HCT116 (cell line): ENCODE measurements at regions not wholly inside any gene's neighbourhood (a gene's known extent, or its start where the extent isn't known, plus 50 kb on each side); places are given as distances from the start of the nearest gene placed in this dataset.

Experiments used
- ATAC-seq: fragments of 200-7000 bp; cut with Tn5 transposase; 2 replicates; pipeline ENCODE4 v1.9.1; 2020; ENCODE audit warnings: mild to moderate bottlenecking, moderate library complexity
- BruUV-seq: library from RNA; stranded (reverse); fragments of 400-500 nt; replicated peaks from 2 replicates; lab custom pipeline; 2021; lab: Mats Ljungman, UMichigan
- CTCF ChIA-PET: fragments of 300-600 bp; sonication (Branson Sonifier 250); formaldehyde crosslinking; loops from one replicate; lab custom pipeline; 2021; ENCODE audit warnings: antibody characterized with exemption; lab: Charles Lee
- POLR2A ChIA-PET: fragments of 300-600, 350-600 bp; sonication (Branson Sonifier 250); formaldehyde crosslinking; loops from one replicate; lab custom pipeline; 2021; ENCODE audit warnings: antibody characterized with exemption; lab: Charles Lee
- RAD21 ChIA-PET, 2 experiments: fragments of 300-600 bp; sonication (Branson Sonifier 250); formaldehyde crosslinking; loops; one replicate each; lab custom pipeline; 2023; ENCODE audit warnings: low total read pairs in 2 of 2; ENCODE audit not compliant: uncharacterized antibody in 2 of 2, unreplicated experiment in 2 of 2, low non-redundant PET in 1 of 2; lab: Charles Lee
- DNase-seq: peaks from one replicate; pipeline ENCODE4 v3.0.0-alpha.2; 2010; ENCODE audit warnings: low read depth, low spot score
- H2AFZ ChIP-seq: fragments of 200-600 bp; shearing (Covaris generic), sonication (generic); 2 replicates; pipeline ENCODE4 v1.6.1; 2017; ENCODE audit warnings: low read depth, mixed run types, mixed read lengths, antibody characterized with exemption, low read length; ENCODE audit not compliant: poor library complexity, severe bottlenecking
- H3K27ac ChIP-seq: 2 replicates; pipeline ENCODE4 v1.5.1; 2012; ENCODE audit warnings: low read depth, low read length
- H3K27me3 ChIP-seq: fragments of 200-600 bp; sonication (generic); 2 replicates; pipeline ENCODE4 v1.6.1; 2016; ENCODE audit warnings: mixed run types, low read length, mixed read lengths; ENCODE audit not compliant: insufficient read depth
- H3K36me3 ChIP-seq, 2 experiments: fragments of 200-500 bp in 1 of 2; fragments of 200-600 bp in 1 of 2; sonication (Bioruptor generic) in 1 of 2; sonication (generic) in 1 of 2; 2 replicates each; pipeline versions ENCODE4 v1.5.1 to v1.6.1; 2014 to 2016; ENCODE audit warnings: low read length in 2 of 2, inconsistent platforms in 1 of 2, mixed read lengths in 1 of 2, mixed run types in 1 of 2; ENCODE audit not compliant: insufficient read depth in 2 of 2, control insufficient read depth in 1 of 2
- H3K4me1 ChIP-seq, 2 experiments: fragments of 200-600 bp in 1 of 2; sonication (generic) in 1 of 2; 2 replicates each; pipeline versions ENCODE4 v1.5.1 to v1.6.1; 2012 to 2017; ENCODE audit warnings: low read length in 2 of 2, inconsistent platforms in 1 of 2, mild to moderate bottlenecking in 1 of 2, mixed read lengths in 1 of 2, mixed run types in 1 of 2, moderate library complexity in 1 of 2; ENCODE audit not compliant: insufficient read depth in 2 of 2, control insufficient read depth in 1 of 2
- H3K4me2 ChIP-seq: fragments of 200-600 bp; sonication (generic); 2 replicates; pipeline ENCODE4 v1.6.1; 2017; ENCODE audit warnings: mixed run types, low read length, mixed read lengths
- H3K4me3 ChIP-seq, 2 experiments: fragments of 200-600 bp in 1 of 2; sonication (generic) in 1 of 2; replicated peaks in 1 of 2; 2 replicates each; pipeline ENCODE4 v1.5.1; 2011 to 2016; ENCODE audit warnings: low read length in 2 of 2, control low read depth in 1 of 2, low read depth in 1 of 2, mild to moderate bottlenecking in 1 of 2, mixed read lengths in 1 of 2, mixed run types in 1 of 2
- H3K79me2 ChIP-seq: fragments of 200-600 bp; sonication (generic); 2 replicates; pipeline ENCODE4 v1.6.1; 2017; ENCODE audit warnings: mild to moderate bottlenecking, mixed run types, low read length, moderate library complexity, mixed read lengths; ENCODE audit not compliant: insufficient read depth
- H3K9ac ChIP-seq: fragments of 200-600 bp; sonication (generic); 2 replicates; pipeline ENCODE4 v1.6.1; 2016; ENCODE audit warnings: low read length, mixed read lengths
- H3K9me2 ChIP-seq: fragments of 200-600 bp; sonication (generic), shearing (Covaris generic); 2 replicates; pipeline ENCODE4 v1.6.1; 2017; ENCODE audit warnings: mixed run types, mild to moderate bottlenecking, moderate library complexity; ENCODE audit not compliant: insufficient read depth
- H3K9me3 ChIP-seq, 2 experiments: fragments of 200-500 bp in 1 of 2; fragments of 200-600 bp in 1 of 2; sonication (Bioruptor generic) in 1 of 2; sonication (generic) in 1 of 2; 2 replicates each; pipeline ENCODE4 v1.6.1; 2014 to 2017; ENCODE audit warnings: low read length in 2 of 2, mixed read lengths in 2 of 2, inconsistent platforms in 1 of 2, low read depth in 1 of 2, mild to moderate bottlenecking in 1 of 2, mixed run types in 1 of 2, moderate library complexity in 1 of 2; ENCODE audit not compliant: control insufficient read depth in 1 of 2, insufficient read depth in 1 of 2
- H4K20me1 ChIP-seq: fragments of 200-600 bp; sonication (generic), shearing (Covaris generic); 2 replicates; pipeline ENCODE4 v1.6.1; 2017; ENCODE audit warnings: mixed run types, mild to moderate bottlenecking, moderate library complexity; ENCODE audit not compliant: insufficient read depth
- CBX3 ChIP-seq: IDR thresholded peaks from 2 replicates; pipeline ENCODE4 v1.6.1; 2012; ENCODE audit warnings: low read depth
- CEBPB ChIP-seq: IDR thresholded peaks from 2 replicates; pipeline ENCODE4 v1.6.1; 2012; ENCODE audit warnings: low read depth
- CTCF ChIP-seq, 3 experiments: fragments of 200-600 bp in 1 of 3; sonication (generic) in 1 of 3; IDR thresholded peaks in 2 of 3; conservative IDR thresholded peaks in 1 of 3; 2 replicates each; pipeline ENCODE4 v1.5.1; 2012 to 2017; ENCODE audit warnings: low read depth in 2 of 3, low read length in 2 of 3, antibody characterized with exemption in 1 of 3, borderline replicate concordance in 1 of 3, control low read depth in 1 of 3, mild to moderate bottlenecking in 1 of 3, mixed read lengths in 1 of 3, mixed run types in 1 of 3, moderate library complexity in 1 of 3; ENCODE audit not compliant: insufficient read depth in 1 of 3
- POLR2AphosphoS5 ChIP-seq: IDR thresholded peaks from 2 replicates; pipeline ENCODE4 v1.6.1; 2011; ENCODE audit warnings: mild to moderate bottlenecking, low read depth, low read length, moderate library complexity
- REST ChIP-seq: IDR thresholded peaks from 2 replicates; pipeline ENCODE4 v1.6.1; 2012; ENCODE audit warnings: low read depth
- SP1 ChIP-seq: IDR thresholded peaks from 2 replicates; pipeline ENCODE4 v1.6.1; 2012; ENCODE audit warnings: low read depth
- SRF ChIP-seq: IDR thresholded peaks from 2 replicates; pipeline ENCODE4 v1.6.1; 2012; ENCODE audit warnings: low read depth
- YY1 ChIP-seq: IDR thresholded peaks from 2 replicates; pipeline ENCODE4 v1.6.1; 2011; ENCODE audit warnings: low read length, low read depth, moderate library complexity, mild to moderate bottlenecking; ENCODE audit not compliant: insufficient replicate concordance; ENCODE audit errors: extremely low read depth
- ZBTB33 ChIP-seq: IDR thresholded peaks from 2 replicates; pipeline ENCODE4 v1.6.1; 2011; ENCODE audit warnings: mild to moderate bottlenecking, low read length, moderate library complexity; ENCODE audit not compliant: insufficient replicate concordance; ENCODE audit errors: extremely low read depth
- ZFX ChIP-seq: fragments of 450-650 bp; IDR thresholded peaks from 2 replicates; pipeline ENCODE4 v1.6.1; 2017
- ZNF274 ChIP-seq: fragments of 200-500 bp; sonication (Bioruptor generic); IDR thresholded peaks from 2 replicates; pipeline ENCODE4 v1.6.1; 2014; ENCODE audit warnings: mild to moderate bottlenecking, low read depth, low read length, inconsistent platforms
- intact Hi-C: fragments of 100-400 bp; cut with micrococcal nuclease; formaldehyde crosslinking; loops from 2 replicates; pipeline ENCODE4 v1.10.0; 2022

- no peaks in the 10 kb centered on the region for H3K9me2 ChIP-seq
- no peaks in the 10 kb centered on the region for H3K27me3 ChIP-seq
- no peaks in the 10 kb centered on the region for H3K4me1 ChIP-seq
- H3K9me3 ChIP-seq = no peaks in the 10 kb centered on the region
- ChIA-PET CTCF (no interaction called here), RAD21 (no interaction called here), POLR2A (no interaction called here)
- BruUV-seq = no TSS peak
- H4K20me1 ChIP-seq = no peaks in the 10 kb centered on the region
- no peak for ATAC-seq
- no peak overlapping the region for H3K4me2 ChIP-seq
- H2AFZ ChIP-seq = no peak overlapping the region
- H3K9ac ChIP-seq = no peak overlapping the region
- H3K36me3 ChIP-seq = no peaks in the 10 kb centered on the region
- TF ChIP-seq ZNF274 (no peak), YY1 (no peak), REST (no peak), CEBPB (no peak), SRF (no peak), SP1 (no peak), ZBTB33 (no peak), POLR2AphosphoS5 (no peak), CBX3 (no peak), ZFX (no peak), CTCF (IDR thresholded peaks at IDR 0.05 in 2 of 3, conservative IDR thresholded peaks at IDR 0.05 in 1 of 3; ENCODE audit: borderline replicate concordance in 1 of 3, insufficient read depth in 1 of 3, low read depth in 2 of 3, low read length in 2 of 3) (no peak)
- intact Hi-C loops = no loop called here
- H3K27ac ChIP-seq = no peak overlapping the region
- no peaks in the 10 kb centered on the region for H3K79me2 ChIP-seq
- no peak overlapping the region for H3K4me3 ChIP-seq
- DNase-seq = no peak
Measured at GRCh38 chr15:44882499-44882968, 74.0 kb upstream of the TERB2 start.
